ENCODE measurements at regions not wholly inside any gene's neighbourhood (a gene's known extent, or its start where the extent isn't known, plus 50 kb on each side); places are given as distances from the start of the nearest gene placed in this dataset.

DNA sequence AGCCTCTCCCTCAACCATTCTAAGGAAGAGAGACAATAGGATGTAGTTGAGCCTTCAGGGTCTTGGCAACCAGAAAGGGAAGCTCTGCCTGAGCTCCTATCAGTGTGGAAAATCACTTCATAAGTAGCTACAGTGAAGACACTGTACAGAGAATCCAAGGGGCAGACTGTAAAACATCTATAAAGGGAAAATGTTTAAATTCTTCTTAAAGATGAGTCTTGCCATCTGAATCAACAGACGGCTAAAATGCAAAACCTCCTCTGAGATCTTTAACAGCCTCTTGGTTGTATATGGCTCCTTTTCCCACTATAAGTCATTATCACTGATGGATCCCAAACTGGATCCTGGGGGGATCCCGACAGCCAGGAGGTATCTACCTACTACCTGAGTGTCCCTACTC lies 239.2 kb upstream of the SOX9 start:
- no peak overlapping the region for H4K91ac ChIP-seq (ENCODE audit: insufficient read depth, low read depth, low read length)
- TF ChIP-seq RCOR1 (IDR thresholded peaks at IDR 0.05; ENCODE audit: insufficient replicate concordance, low read length) (no peak), NFE2L2 (IDR thresholded peaks at IDR 0.05; ENCODE audit: low read depth, low read length) (no peak), MXI1 (IDR thresholded peaks at IDR 0.05; ENCODE audit: borderline replicate concordance, low read depth, low read length) (no peak), RFX5 (IDR thresholded peaks at IDR 0.05; ENCODE audit: low read depth, low read length) (no peak), SMC3 (IDR thresholded peaks at IDR 0.05; ENCODE audit: low read depth, low read length) (no peak), FOS (IDR thresholded peaks at IDR 0.05; ENCODE audit: low read depth, low read length) (no peak), CEBPB (IDR thresholded peaks at IDR 0.05; ENCODE audit: low read depth, low read length) (no peak), MAFK (IDR thresholded peaks at IDR 0.05; ENCODE audit: low read depth, low read length) (no peak), MAZ (IDR thresholded peaks at IDR 0.05; ENCODE audit: borderline replicate concordance, low read depth, low read length) (no peak), POLR2A (IDR thresholded peaks at IDR 0.05; ENCODE audit: low read depth, low read length) (no peak), RAD21 (IDR thresholded peaks at IDR 0.05; ENCODE audit: low read length) (no peak), BHLHE40 (IDR thresholded peaks at IDR 0.05; ENCODE audit: low read depth, low read length) (no peak)
- TF ChIP-seq, protein P1, sequence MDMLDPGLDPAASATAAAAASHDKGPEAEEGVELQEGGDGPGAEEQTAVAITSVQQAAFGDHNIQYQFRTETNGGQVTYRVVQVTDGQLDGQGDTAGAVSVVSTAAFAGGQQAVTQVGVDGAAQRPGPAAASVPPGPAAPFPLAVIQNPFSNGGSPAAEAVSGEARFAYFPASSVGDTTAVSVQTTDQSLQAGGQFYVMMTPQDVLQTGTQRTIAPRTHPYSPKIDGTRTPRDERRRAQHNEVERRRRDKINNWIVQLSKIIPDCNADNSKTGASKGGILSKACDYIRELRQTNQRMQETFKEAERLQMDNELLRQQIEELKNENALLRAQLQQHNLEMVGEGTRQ (IDR thresholded peaks at IDR 0.05; ENCODE audit: low read depth, low read length), result no peak
- TF ChIP-seq, protein P2, sequence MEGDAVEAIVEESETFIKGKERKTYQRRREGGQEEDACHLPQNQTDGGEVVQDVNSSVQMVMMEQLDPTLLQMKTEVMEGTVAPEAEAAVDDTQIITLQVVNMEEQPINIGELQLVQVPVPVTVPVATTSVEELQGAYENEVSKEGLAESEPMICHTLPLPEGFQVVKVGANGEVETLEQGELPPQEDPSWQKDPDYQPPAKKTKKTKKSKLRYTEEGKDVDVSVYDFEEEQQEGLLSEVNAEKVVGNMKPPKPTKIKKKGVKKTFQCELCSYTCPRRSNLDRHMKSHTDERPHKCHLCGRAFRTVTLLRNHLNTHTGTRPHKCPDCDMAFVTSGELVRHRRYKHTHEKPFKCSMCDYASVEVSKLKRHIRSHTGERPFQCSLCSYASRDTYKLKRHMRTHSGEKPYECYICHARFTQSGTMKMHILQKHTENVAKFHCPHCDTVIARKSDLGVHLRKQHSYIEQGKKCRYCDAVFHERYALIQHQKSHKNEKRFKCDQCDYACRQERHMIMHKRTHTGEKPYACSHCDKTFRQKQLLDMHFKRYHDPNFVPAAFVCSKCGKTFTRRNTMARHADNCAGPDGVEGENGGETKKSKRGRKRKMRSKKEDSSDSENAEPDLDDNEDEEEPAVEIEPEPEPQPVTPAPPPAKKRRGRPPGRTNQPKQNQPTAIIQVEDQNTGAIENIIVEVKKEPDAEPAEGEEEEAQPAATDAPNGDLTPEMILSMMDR (conservative IDR thresholded peaks at IDR 0.05; ENCODE audit: low read depth, low read length), result no peak
- TF ChIP-seq, protein P3, sequence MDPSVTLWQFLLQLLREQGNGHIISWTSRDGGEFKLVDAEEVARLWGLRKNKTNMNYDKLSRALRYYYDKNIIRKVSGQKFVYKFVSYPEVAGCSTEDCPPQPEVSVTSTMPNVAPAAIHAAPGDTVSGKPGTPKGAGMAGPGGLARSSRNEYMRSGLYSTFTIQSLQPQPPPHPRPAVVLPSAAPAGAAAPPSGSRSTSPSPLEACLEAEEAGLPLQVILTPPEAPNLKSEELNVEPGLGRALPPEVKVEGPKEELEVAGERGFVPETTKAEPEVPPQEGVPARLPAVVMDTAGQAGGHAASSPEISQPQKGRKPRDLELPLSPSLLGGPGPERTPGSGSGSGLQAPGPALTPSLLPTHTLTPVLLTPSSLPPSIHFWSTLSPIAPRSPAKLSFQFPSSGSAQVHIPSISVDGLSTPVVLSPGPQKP (IDR thresholded peaks at IDR 0.05; ENCODE audit: borderline replicate concordance, low read depth, low read length), result no peak
- no peak overlapping the region for H4K5ac ChIP-seq (ENCODE audit: low read depth, low read length)
- no peak for ATAC-seq (ENCODE audit: low read depth)
- H2BK15ac ChIP-seq (ENCODE audit: low read depth, low read length), result no peak overlapping the region
- no CpG with 5 or more reads among the region's 2 CpGs for WGBS, 2 experiments (ENCODE audit: extremely low coverage in 2 of 2, insufficient read length in 1 of 2)
- ChIA-PET POLR2A (ENCODE audit: unreplicated experiment) (no interaction called here), CTCF (no interaction called here)
- H2AK9ac ChIP-seq (replicated peaks; ENCODE audit: low read depth, low read length, poor library complexity), result no peak overlapping the region
- H2AFZ ChIP-seq (replicated peaks; ENCODE audit: low read length, poor library complexity), result no peak overlapping the region
- no peak overlapping the region for H3K27ac ChIP-seq (ENCODE audit: insufficient read depth, low read length)
- H4K20me1 ChIP-seq (ENCODE audit: insufficient read depth, low read length), result no peaks in the 10 kb centered on the region
- H3K79me1 ChIP-seq (ENCODE audit: low read depth in 1 of 2, low read length in 2 of 2), result no peaks in the 10 kb centered on the region
- BruUV-seq (replicated peaks), result no TSS peak
- 0 out of 2 replicates have a peak, but pooled peaks cover 1% of the 10 kb centered on the region for H3K4me1 ChIP-seq (ENCODE audit: control insufficient read depth, insufficient read depth, low read length)
- H3K9me1 ChIP-seq (ENCODE audit: insufficient read depth, low read length), result no peaks in the 10 kb centered on the region
- no peak overlapping the region for H2BK20ac ChIP-seq (ENCODE audit: low read depth, low read length)
- no peak overlapping the region for H2BK120ac ChIP-seq (ENCODE audit: low read depth, low read length)
- H4K8ac ChIP-seq (ENCODE audit: low read depth in 2 of 2, low read length in 2 of 2), result no peak overlapping the region
- no peak overlapping the region for H3K4ac ChIP-seq (ENCODE audit: low read depth, low read length)
- H3K36me3 ChIP-seq (ENCODE audit: control insufficient read depth, insufficient read depth, low read length), result no peaks in the 10 kb centered on the region
- no peak overlapping the region for H3K9ac ChIP-seq (ENCODE audit: low read depth, low read length)
- no peak for DNase-seq
- H3K23ac ChIP-seq (ENCODE audit: low read depth, low read length), result no peak overlapping the region
- in situ Hi-C loops (cut with MboI; ENCODE audit: low sequenced_read_pairs) (no loop called here), intact Hi-C loops (cut with micrococcal nuclease) (no loop called here), dilution Hi-C loops (cut with HindIII; ENCODE audit: low sequenced_read_pairs, unreplicated experiment) (no loop called here)
- H3K18ac ChIP-seq (ENCODE audit: low read depth, low read length), result no peak overlapping the region
- no peak overlapping the region for H2BK5ac ChIP-seq (ENCODE audit: low read depth, low read length, poor library complexity, severe bottlenecking)
- H2AK5ac ChIP-seq (ENCODE audit: low read depth, low read length), result no peak overlapping the region
- no peak overlapping the region for H3K4me3 ChIP-seq (ENCODE audit: insufficient read depth, low read depth, low read length)
- no peaks in the 10 kb centered on the region for H3K27me3 ChIP-seq (ENCODE audit: control insufficient read depth, insufficient read depth, low read length)
- no peak overlapping the region for H3K56ac ChIP-seq (ENCODE audit: extremely low read depth, insufficient read depth, low read length)
- H3K4me2 ChIP-seq (ENCODE audit: low read depth, low read length), result no peak overlapping the region
- no peaks in the 10 kb centered on the region for H3K9me3 ChIP-seq (ENCODE audit: control insufficient read depth, insufficient read depth, low read length)
- H3K14ac ChIP-seq (replicated peaks; ENCODE audit: low read depth, low read length), result no peak overlapping the region

All from IMR-90 (cell line).